GM19035 (cell line): ENCODE measurements at regions not wholly inside any gene's neighbourhood (a gene's known extent, or its start where the extent isn't known, plus 50 kb on each side); places are given as distances from the start of the nearest gene placed in this dataset.
"Not testable (repeated sequence)": the region's sequence is repeated elsewhere in the genome, so short reads cannot be mapped to it uniquely, and the experiment has no call there.

Source experiments
- ATAC-seq: cut with Tn5 transposase; IDR thresholded peaks from one replicate; pipeline ENCODE4 v1.9.1; 2021; ENCODE audit not compliant: unreplicated experiment

- ATAC-seq: no peak
Observed at GRCh38 chr12:59357811-59358210, 238.0 kb upstream of the SLC16A7 start.

DNA sequence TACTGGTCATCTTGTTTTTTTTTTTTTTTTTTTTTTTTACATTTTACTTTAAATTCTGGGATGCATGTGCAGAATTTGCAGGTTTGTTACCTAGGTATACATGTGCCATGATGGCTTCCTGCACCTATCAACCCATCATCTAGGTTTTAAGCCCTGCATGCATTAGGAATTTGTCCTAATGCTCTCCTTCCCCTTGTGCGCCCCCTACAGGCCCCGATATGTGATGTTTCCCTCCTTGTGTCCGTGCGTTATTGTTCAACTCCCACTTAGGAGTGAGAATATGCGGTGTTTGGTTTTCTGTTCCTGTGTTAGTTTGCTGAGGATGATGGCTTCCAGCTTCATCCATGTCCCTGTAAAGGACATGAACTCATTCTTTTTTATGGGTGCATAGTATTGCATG lies 249.6 kb upstream of the SLC16A7 start:
- ATAC-seq: not testable (repeated sequence)

DNA sequence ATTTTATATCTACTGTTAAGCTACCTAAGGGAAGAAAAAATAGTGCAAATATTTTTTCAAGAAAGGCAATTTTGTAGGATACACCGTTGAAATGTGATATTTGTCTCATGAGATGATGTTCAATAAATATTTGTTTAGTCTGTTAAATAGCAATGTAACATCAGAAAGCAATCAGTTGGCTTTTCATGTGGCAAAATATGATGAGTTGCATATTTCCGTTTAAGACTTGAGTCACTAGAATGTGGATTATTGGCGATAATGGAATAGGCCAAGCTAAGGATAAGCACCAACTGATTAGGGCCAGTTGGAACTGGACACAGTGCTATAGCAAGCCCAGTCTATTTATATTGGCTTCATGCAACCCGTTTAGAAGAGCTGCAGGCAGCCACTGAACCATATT lies 250.4 kb upstream of the SLC16A7 start:
- ATAC-seq: no peak

DNA sequence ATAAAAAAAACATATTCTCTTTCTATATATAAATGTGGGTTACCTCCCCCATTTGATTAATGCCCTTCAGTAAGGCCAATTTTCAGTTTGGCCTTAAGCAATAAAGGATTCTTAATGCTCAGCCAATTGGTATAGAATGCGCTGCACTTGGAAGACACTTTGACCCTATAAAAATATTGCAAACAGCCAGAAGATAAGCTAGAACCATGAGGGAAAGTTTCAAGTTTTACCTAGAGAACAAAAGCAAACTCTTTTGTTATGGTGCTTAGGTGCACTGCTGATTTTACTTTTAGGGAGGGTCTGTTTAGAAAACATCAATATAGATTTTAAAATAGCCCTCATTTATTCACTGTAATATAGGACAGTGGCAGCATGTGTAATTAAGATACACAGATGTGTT lies 251.6 kb upstream of the SLC16A7 start:
- ATAC-seq: no peak

DNA sequence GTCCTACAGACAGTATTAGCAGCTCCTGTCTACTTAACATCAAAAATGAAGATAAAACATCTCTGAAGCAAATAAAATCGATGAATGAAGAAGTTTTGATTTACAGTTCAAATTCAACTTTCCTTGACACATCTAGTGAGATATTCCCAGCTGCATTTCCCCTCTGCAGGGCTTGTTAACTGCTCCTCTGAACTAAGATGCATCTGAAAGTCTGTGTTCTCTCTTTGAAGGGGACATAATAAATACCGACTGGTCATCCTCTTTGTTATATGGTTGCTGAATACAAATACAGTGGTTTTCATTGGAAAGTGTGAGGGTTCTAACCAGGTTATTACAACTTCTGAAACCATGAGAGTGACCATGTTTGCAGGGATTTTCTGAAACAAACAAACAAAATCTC lies 266.4 kb upstream of the SLC16A7 start:
- ATAC-seq: no peak

DNA sequence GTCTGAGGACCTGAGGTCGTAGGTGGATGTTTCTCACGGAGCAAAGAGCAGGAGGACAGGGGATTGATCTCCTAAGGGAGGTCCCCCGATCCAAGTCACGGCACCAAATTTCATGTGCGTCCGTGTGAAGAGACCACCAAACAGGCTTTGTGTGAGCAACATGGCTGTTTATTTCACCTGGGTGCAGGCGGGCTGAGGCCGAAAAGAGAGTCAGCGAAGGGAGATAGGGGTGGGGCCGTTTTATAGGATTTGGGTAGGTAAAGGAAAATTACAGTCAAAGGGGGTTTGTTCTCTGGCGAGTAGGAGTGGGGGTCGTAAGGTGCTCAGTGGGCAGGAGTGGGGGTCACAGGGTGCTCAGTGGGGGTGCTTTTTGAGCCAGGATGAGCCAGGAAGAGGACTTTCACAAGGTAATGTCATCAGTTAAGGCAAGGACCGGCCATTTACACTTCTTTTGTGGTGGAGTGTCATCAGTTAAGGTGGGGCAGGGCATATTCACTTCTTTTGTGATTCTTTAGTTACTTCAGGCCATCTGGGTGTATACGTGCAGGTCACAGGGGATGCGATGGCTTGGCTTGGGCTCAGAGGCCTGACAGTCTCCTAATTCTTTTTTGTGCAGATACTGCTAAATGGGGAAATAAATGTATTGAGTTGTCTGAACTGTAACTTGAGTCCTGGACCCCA lies 267.3 kb upstream of the SLC16A7 start:
- ATAC-seq: not testable (repeated sequence)

DNA sequence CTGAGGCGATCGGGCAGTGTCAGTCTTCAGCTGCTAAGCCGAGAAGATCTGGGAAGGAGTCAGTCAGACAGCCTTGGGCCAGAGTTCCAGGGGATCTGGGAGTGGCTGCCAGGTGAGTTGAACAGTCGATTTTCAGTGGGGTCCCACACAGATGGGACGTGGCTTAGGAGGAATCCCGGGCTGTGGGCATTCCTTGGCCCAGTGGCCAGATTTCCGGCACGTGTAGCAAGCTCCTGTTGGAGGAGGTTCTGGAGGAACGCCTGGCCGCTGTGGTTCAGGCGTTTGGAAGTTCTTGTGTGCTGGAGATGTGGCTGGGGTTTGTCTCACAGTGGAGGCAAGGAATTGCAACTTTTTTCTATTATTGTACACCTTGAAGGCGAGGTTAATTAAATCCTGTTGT lies 269.4 kb upstream of the SLC16A7 start:
- not testable (repeated sequence) for ATAC-seq

GRCh38 chr12:59322473-59322872 lies 273.4 kb upstream of the SLC16A7 start:
- no peak for ATAC-seq

GRCh38 chr12:59321278-59321677 lies 274.6 kb upstream of the SLC16A7 start:
- no peak for ATAC-seq

DNA sequence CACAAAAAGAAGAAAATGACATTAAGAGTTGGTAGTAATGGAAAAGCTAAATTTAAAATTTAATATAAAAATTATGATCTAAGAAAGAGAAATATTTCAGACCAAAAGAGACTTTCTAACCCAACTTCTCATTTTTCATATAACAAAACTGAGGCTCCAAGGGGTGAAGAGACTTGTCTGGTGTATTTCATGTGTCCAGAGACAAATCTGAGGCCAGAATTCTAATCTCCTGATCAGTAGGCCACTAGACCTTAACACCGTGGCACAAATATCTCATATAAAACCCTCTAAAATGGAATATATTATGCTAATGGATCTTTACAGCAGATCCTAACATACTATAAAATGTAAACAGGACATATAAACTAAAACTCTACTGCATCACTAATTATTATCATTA lies 275.7 kb upstream of the SLC16A7 start:
- ATAC-seq: no peak

DNA sequence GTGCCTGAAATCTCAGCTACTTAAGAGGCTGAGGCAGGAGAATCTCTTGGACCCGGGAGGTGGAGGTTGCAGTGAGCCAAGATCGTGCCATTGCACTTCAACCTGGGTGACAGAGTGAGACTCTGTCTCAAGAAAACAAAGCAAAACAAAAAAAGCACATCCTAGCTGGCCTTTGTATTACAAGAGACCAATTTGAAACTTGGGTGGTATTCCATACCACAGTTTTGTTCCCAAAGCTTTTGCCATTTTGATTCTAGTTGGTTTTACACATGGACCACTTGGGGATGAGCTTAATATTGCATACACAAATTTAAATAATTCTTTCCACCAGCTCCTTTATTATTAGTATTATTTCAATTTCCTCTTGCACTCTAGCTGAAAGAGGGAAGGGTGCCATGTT lies 276.9 kb upstream of the SLC16A7 start:
- no peak for ATAC-seq

GRCh38 chr12:59317598-59317997 lies 278.2 kb upstream of the SLC16A7 start:
- ATAC-seq: no peak

DNA sequence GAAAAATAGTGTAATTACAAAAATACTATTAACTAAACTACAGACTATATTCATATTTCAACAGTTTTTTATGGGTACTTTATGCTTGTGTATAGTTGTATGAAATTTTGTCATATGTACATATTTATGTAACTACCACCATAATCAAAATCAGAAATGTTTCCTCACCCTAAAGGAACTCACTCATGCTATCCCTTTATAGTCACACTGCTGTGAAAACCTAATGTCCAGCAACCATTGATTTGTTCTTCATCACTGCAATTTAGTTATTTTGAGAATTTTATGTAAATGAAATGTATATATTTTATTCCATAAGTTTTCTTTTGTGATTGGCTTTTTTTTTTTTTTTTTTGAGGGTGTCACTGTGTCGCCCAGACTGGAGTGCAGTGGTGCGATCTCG lies 278.9 kb upstream of the SLC16A7 start:
- no peak for ATAC-seq

- not testable (repeated sequence) for ATAC-seq
Observed at GRCh38 chr12:59316354-59316753, 279.5 kb upstream of the SLC16A7 start.

DNA sequence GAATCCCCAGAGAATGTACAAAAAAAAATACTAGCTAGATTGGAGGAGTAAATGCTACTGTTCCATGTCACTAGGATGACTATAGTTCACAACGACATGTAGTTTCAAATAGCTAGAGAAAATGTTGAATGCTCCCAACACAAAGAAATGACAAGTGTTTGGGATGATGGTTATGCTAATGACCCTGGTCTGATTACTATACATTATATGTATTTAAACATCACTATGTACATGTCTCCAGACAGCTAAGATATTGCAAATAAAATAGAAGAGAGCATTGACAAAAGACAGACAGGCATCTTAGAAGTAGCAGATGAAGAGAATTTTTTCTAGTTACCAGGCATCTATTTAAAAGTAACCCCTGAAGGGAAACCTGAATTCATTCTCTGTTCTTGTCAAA lies 281.6 kb upstream of the SLC16A7 start:
- ATAC-seq: no peak

DNA sequence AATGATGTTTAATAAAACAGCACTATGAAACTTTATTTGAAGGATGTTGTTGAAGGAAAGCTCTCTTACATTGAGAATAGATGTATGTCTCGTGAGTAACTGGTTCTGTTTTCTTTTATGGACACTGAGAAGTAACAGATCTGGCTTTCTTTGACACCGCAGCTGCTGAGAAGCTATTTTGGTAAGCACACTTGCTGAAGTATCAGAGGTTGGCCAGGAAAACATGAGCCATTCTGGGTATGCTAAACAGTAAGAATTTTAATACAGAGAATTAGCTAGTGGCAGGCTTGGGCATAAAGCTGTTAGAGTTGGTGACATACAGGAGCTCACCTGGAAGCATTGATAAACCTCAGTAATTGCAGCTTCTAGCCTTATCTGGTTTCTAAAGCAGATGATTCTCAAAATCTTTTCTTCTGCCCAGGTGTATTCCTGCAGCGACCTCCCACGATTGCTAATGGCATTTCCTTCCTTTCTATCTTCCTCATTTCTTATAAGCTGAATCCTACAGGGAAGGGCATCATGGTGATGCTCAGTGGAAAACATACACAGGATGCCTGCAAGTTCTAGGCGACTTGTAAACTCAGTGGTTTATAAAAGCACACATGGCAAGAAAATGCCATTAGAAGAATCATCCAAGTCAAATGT lies 291.6 kb upstream of the SLC16A7 start:
- no peak for ATAC-seq

DNA sequence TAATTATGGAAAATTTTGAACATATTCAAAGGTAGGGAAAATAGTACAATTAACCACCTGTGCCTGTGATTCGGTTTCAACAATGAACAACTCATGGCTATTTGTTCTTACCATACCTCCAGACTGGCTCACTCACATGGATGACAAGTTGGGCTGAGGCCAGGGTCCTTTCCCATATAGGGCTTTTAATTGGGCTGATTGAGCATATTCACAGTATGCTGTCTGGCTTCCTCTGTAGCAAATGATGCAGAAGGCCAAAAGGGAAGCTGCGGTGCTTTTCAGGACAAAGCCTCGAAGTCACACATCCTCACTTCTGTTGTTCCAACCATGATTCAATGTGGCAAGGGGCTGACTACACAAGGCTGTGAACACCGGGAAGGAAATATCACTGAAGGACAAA lies 297.5 kb upstream of the SLC16A7 start:
- no peak for ATAC-seq

GRCh38 chr12:59294221-59294620 lies 301.6 kb upstream of the SLC16A7 start:
- no peak for ATAC-seq

- no peak for ATAC-seq
Observed at GRCh38 chr12:59282999-59283398, 312.8 kb upstream of the SLC16A7 start.

DNA sequence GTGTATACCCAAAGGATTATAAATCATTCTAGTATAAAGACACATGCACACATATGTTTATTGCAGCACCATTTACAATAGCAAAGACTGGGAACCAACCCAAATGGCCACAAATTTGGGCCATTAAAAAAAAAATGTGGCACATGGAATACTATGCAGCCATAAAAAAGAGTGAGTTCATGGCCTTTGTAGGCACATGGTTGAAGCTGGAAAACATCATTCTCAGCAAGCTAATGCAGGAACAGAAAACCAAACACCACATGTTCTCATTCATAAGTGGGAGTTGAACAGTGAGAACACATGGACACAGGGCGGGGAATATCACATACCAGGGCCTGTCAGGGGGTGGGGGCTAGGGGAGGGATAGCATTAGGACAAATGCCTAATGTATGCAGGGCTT lies 322.3 kb upstream of the SLC16A7 start:
- ATAC-seq: not testable (repeated sequence)

GRCh38 chr12:59268295-59268809 lies 327.5 kb upstream of the SLC16A7 start:
- no peak for ATAC-seq

DNA sequence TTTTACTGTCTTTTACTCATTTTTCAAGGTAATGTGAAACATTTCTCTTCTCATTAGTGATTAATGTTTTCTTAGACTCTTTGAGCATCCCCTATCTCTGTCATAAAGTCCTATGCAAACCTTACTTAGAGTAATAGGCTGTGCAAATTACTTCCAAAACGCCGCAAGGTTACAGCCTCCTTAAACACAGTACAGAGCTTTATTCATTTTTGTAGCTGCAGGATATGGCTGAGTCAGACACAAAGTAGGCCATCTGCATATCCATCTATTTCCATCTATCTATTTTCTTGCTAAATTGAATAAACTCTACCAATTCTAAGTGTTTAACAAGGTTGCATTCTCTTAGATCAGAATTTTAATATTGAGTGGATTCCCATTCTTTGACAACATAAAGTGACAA lies 335.6 kb upstream of the SLC16A7 start:
- ATAC-seq: no peak

- no peak for ATAC-seq
Observed at GRCh38 chr12:59252731-59253130, 332.4 kb upstream of the LRIG3 start.
